ENCODE measurements at regions not wholly inside any gene's neighbourhood (a gene's known extent, or its start where the extent isn't known, plus 50 kb on each side); places are given as distances from the start of the nearest gene placed in this dataset.
A peak's percentile ranks its signal among the peaks of the same experiment; 100 is the strongest.

DNA sequence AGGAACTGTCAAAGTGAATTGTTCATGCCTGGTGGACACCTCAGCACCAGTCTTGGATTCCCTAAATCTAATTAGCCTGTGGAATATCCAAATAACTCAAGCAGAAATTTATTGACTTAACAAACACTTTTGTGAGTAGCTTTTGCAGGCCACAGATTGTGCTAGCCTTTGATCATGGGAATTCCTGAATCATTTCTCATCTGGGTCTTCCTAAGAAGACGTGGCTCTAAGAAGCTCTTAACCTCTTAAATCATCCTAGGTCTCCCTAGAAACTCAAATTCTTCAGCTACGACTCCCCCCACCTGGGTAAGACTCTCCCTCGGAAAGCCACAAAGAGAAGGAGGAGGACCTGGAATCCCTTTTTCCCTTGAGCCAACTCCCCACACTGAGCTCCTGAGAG lies 53.8 kb upstream of the PSEN2 start:
- no peak for DNase-seq (ENCODE audit: low read depth)

GRCh38 chr1:226814751-226815537 lies 55.5 kb upstream of the PSEN2 start:
- no peak for DNase-seq (ENCODE audit: low read depth)

DNA sequence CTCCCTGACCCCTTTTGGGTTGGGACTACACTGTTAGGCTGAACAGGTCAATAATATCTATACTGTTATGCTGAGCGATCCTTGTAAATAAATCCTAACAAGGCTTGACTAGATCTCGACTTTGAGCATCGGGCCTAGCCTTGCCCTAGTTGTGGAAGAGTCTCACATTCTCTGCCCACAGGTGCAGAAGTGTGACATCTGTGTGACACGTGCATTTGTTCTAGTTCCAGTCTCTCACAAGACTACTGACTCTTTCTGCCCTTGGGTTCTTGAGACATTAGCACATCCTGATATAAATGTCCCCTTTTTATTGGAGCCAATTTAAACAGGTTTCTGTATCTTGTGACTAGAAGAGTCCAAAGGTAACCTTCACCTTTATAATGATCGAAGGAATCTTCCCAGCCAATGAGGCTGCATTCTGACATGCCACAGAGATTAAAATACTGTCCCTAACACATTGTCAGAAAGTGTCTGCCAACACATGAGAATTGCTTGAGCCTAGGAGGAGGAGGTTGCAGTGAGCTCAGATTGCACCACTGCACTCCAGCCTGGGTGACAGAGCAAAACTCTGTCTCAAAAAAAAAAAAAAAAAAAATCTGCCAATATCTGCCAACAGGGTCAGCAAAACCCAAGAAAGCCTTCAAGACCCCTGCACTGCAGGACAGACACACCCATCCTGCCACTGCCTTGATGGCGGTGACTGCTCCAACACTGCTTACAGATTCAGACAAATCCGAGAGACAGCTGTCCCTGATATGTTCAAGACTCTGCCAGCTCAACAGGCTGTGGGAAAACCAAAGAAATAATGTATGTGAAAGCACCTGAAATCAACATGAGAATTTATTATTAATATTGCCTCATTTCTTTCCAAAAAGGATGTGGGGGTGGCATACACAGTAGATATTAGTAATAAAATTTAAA lies 56.5 kb upstream of the PSEN2 start:
- DNase-seq (ENCODE audit: low read depth): no peak

GRCh38 chr1:226810681-226811080 lies 59.7 kb upstream of the PSEN2 start:
- no peak for DNase-seq (ENCODE audit: low read depth)

DNA sequence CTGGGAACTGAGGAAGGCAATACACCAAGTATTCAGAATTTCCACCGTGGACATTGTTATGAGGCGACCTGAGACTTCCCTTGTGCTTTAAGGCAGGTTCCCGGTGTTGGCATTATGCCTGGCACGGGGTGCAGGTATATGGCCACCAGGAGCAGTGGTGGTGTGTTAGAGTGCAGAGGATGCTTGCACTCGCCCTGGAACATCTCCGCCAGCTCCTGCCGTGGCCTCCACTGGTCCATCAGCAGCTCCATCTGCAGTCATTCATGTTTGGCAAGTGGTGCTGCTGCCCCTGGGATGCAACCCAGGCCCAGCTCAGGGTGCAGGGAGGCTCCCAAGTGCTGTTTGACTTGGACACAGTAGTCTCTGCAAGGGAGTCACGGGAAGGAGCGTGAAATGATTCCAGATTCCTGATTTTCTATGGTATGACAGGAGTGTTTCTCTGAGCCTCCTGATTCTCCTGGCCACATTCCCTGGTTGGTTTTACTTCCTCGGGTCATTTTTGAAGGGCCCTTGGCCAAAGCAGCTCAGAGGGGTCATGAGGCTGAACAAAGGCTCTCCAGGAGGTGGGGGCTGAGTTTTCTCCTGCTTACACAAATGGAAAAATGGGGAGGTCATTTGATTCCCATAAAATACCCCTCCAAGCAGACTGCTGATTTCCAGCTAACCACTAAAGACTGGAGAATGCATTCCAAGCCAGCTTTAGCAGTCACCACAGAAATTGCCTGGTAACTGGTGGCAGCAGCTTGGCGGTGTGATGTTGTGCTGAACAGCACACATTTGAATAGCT lies 60.4 kb upstream of the PSEN2 start:
- no peak for DNase-seq (ENCODE audit: low read depth)

DNA sequence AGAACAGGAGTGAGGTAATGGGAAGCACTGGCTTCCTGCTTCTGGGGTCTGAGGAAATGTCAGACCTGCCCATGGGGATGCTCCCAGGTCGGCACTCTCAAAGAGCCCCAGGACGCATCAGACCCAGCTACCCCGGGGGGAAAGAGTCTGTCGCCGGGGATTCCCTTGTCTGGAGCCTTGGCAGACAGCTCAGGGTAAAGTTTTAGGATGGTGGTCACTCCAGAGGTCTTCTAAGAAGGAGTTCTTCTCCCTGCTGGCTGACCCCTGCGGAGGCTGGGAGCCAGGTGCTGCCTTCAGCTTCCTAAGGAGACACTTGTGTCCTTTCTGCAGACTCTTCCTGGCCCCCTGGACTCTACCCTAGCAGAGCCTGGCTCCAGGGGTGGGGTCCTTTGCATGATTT lies 61.9 kb upstream of the PSEN2 start:
- DNase-seq (ENCODE audit: low read depth): no peak

GRCh38 chr1:226806988-226807387 lies 63.4 kb upstream of the PSEN2 start:
- DNase-seq (ENCODE audit: low read depth): no peak

GRCh38 chr1:226804907-226805759 lies 65.3 kb upstream of the PSEN2 start:
- no peak for DNase-seq (ENCODE audit: low read depth)

DNA sequence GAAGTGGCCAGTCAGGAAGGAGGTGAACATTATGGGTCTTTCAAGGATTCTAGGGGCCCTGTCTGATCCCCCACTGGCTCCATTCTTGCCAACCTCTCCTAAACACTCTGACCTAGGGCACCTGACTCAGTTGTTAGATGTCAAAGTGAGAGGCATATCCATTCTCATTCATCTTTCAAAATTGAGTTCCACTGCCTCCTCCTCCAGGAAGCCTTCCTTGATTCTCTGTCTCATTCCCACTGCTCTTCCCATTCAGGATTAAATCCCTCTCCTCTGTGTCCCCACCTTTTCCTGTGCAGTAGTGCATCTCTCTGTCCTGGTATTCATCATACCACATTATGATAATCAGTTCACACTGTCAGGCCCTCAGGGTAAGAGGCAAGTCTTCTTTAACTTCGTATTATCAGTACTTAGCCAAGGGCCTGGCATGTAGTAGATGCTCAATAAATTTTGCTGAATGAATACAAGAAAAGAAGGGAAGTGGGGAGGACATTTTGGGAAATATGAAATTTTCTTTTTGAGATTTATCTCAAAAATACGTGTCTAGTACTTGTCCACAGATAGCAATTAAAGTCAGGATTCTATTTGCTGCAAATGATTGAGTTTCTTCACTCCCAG lies 61.8 kb upstream of the ITPKB start:
- DNase-seq (ENCODE audit: low read depth): no peak

GRCh38 chr1:226799634-226800281 lies 60.7 kb upstream of the ITPKB start:
- DNase-seq (ENCODE audit: low read depth): no peak

- peak; percentile 39 for DNase-seq (ENCODE audit: low read depth)
Observed at GRCh38 chr1:226798427-226799411, 59.6 kb upstream of the ITPKB start.

GRCh38 chr1:226797151-226797550 lies 58.1 kb upstream of the ITPKB start:
- DNase-seq (ENCODE audit: low read depth): no peak

DNA sequence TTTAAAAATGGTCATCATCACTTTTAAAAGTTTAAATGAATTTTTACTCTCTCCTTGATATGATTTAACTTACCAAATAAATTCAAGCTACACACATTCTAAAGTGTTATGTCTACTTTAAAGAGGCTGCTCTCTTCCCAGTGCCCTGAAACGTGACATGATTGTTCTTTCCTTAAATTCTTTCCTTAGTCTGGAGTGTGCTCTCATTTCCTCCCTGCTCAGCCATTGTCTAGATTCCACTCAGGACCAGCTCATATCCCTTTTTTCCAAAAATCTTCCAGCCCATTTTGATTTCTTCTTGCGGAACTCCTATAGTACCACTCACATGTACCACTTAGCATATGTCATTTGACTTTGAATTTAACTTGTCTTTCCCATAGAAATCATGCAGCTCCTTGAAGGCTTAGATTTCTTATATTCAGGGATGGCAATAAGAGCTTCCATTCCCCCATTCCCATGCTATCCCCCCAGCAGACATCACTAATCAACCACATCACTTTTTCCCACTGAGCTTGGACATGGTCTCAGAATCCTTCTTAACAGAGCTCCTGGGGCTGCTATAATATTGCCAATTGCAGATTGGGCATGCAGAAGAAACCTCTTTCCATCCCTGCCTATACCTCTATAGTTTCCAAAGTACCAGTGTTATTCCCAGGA lies 54.7 kb upstream of the ITPKB start:
- no peak for DNase-seq (ENCODE audit: low read depth)

GRCh38 chr1:226792368-226792767 lies 53.3 kb upstream of the ITPKB start:
- DNase-seq (ENCODE audit: low read depth): no peak

GRCh38 chr1:226790545-226791181 lies 51.6 kb upstream of the ITPKB start:
- DNase-seq (ENCODE audit: low read depth): no peak

- no peak for DNase-seq (ENCODE audit: low read depth)
Observed at GRCh38 chr1:226788965-226789364, 49.9 kb upstream of the ITPKB start.
